T-cell (primary cell): ENCODE measurements at regions not wholly inside any gene's neighbourhood (a gene's known extent, or its start where the extent isn't known, plus 50 kb on each side); places are given as distances from the start of the nearest gene placed in this dataset.
"Not testable (repeated sequence)": the region's sequence is repeated elsewhere in the genome, so short reads cannot be mapped to it uniquely, and the experiment has no call there.

Experiments
- ATAC-seq, 4 experiments: fragments of 200-7000 bp in 3 of 4; fragments of 150-1000 bp in 1 of 4; cut with Tn5 transposase; replicated peaks in 1 of 4; 1 replicate in 3 of 4; 2 replicates in 1 of 4; pipeline ENCODE4 v1.10.0; 2021; ENCODE audit warnings: moderate library complexity in 3 of 4, mild to moderate bottlenecking in 2 of 4, moderate number of reproducible peaks in 1 of 4
- CTCF ChIA-PET, 2 donors: fragments of 300-600 bp; sonication (Branson Sonifier 250); formaldehyde crosslinking; loops; one replicate each; lab custom pipeline; 2022; ENCODE audit warnings: antibody characterized with exemption in 2 of 2; lab: Charles Lee
- POLR2A ChIA-PET, 2 donors: fragments of 300-600 bp; sonication (Branson Sonifier 250); formaldehyde crosslinking; loops; one replicate each; lab custom pipeline; 2022; ENCODE audit warnings: antibody characterized with exemption in 2 of 2; lab: Charles Lee
- DNase-seq, 35 experiments: peaks; one replicate each; pipeline versions ENCODE4 v3.0.0 to v3.0.0-alpha.2; 2013 to 2023
- H3K27ac ChIP-seq: one replicate; pipeline ENCODE4 v1.5.1; 2013; ENCODE audit warnings: low read length
- H3K27me3 ChIP-seq, 2 experiments: replicated peaks in 1 of 2; 1 replicate in 1 of 2; 2 replicates in 1 of 2; pipeline versions ENCODE4 v1.6.1 to v1.7.0; 2013; ENCODE audit warnings: low read length in 1 of 2, mixed read lengths in 1 of 2; ENCODE audit not compliant: control insufficient read depth in 2 of 2, insufficient read depth in 2 of 2; ENCODE audit errors: extremely low read depth in 1 of 2
- H3K36me3 ChIP-seq, 2 donors: 1 replicate in 1 of 2; 2 replicates in 1 of 2; pipeline versions ENCODE4 v1.6.1 to v1.7.0; 2013; ENCODE audit warnings: low read length in 1 of 2; ENCODE audit not compliant: control insufficient read depth in 2 of 2, insufficient read depth in 1 of 2; ENCODE audit errors: extremely low read depth in 1 of 2
- H3K4me1 ChIP-seq, 2 experiments: 1 replicate in 1 of 2; 2 replicates in 1 of 2; pipeline versions ENCODE4 v1.6.1 to v1.7.0; 2013; ENCODE audit warnings: low read length in 2 of 2, mixed read lengths in 1 of 2; ENCODE audit not compliant: insufficient read depth in 2 of 2, control insufficient read depth in 1 of 2; ENCODE audit errors: extremely low read depth in 1 of 2
- H3K4me3 ChIP-seq, 2 donors: 1 replicate in 1 of 2; 2 replicates in 1 of 2; pipeline versions ENCODE4 v1.5.1 to v1.7.0; 2013; ENCODE audit warnings: mild to moderate bottlenecking in 2 of 2, low read length in 1 of 2, moderate library complexity in 1 of 2; ENCODE audit not compliant: control insufficient read depth in 1 of 2; ENCODE audit errors: extremely low read depth in 1 of 2
- H3K9me3 ChIP-seq: 2 replicates; pipeline ENCODE4 v1.7.0; 2013
- H3K27ac Mint-ChIP-seq, 2 donors: one replicate each; pipeline ENCODE4 v1.8.0; 2020 to 2021; ENCODE audit warnings: mild to moderate bottlenecking in 2 of 2, mixed read lengths in 2 of 2
- H3K27me3 Mint-ChIP-seq, 2 donors: one replicate each; pipeline ENCODE4 v1.8.0; 2021 to 2022; ENCODE audit warnings: mixed read lengths in 2 of 2
- H3K36me3 Mint-ChIP-seq: one replicate; pipeline ENCODE4 v1.8.0; 2021; ENCODE audit warnings: mixed read lengths
- H3K4me1 Mint-ChIP-seq, 3 donors: one replicate each; pipeline ENCODE4 v1.8.0; 2020 to 2022; ENCODE audit warnings: mixed read lengths in 3 of 3, mild to moderate bottlenecking in 1 of 3
- H3K4me3 Mint-ChIP-seq, 3 donors: one replicate each; pipeline ENCODE4 v1.8.0; 2020 to 2022; ENCODE audit warnings: mild to moderate bottlenecking in 3 of 3, mixed read lengths in 3 of 3, moderate library complexity in 3 of 3
- H3K9me3 Mint-ChIP-seq, 3 donors: one replicate each; pipeline ENCODE4 v1.8.0; 2020 to 2022; ENCODE audit warnings: mixed read lengths in 3 of 3
- WGBS: methylation state at CpG from one replicate; pipeline ENCODE4 v1.1.5; 2013; ENCODE audit warnings: missing lambda C conversion rate; ENCODE audit not compliant: insufficient coverage; 5-methylcytosine and 5-hydroxymethylcytosine counted together

DNA sequence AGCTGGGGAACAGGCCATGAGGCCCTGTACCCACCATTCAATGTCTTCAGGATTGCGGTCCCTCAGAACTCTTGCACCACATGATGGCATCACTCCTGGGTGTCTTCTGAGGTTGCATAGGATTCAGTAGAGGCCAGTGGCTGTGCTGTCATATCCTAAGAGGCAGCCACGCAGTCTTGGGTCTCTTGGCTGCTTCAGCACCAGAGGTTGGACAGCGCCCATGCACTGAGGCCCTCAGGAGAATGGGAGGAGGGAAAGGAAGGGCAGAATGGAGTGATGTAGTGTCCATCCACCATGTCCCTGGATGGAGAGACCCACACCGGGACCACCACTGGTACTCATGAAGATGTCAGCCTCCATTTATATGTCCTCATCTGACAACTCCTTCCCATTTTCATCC, 439.9 kb downstream of the TUBA3C start:
- H3K9me3 ChIP-seq, DNase-seq, H3K27ac ChIP-seq, H3K4me3 ChIP-seq, H3K27me3 ChIP-seq, ATAC-seq, H3K4me1 Mint-ChIP-seq, H3K27ac Mint-ChIP-seq, CTCF ChIA-PET, POLR2A ChIA-PET, H3K4me1 ChIP-seq, H3K4me3 Mint-ChIP-seq, H3K9me3 Mint-ChIP-seq, H3K27me3 Mint-ChIP-seq, H3K36me3 ChIP-seq, H3K36me3 Mint-ChIP-seq: not testable (repeated sequence)
- WGBS, result no CpG with 5 or more reads among the region's 4 CpGs

GRCh38 chr13:18739310-18739709, 442.3 kb downstream of the TUBA3C start:
- no peak for ATAC-seq
- Mint-ChIP-seq H3K4me3 (no peak overlapping the region), H3K27ac (no peak overlapping the region), H3K27me3 (no peaks in the 10 kb centered on the region), H3K9me3 (peaks cover 0 to 7% (median 4%) of the 10 kb centered on the region in 3 donors), H3K36me3 (no peaks in the 10 kb centered on the region), H3K4me1 (no peaks in the 10 kb centered on the region)
- Histone ChIP-seq H3K4me1 (no peaks in the 10 kb centered on the region), H3K27ac (no peak overlapping the region), H3K27me3 (no peaks in the 10 kb centered on the region), H3K36me3 (no peaks in the 10 kb centered on the region), H3K4me3 (no peak overlapping the region), H3K9me3 (no peaks in the 10 kb centered on the region)
- DNase-seq, result no peak
- WGBS, result 60% methylated on average over 1 of the region's 2 CpGs
- POLR2A ChIA-PET, result no interaction called here
- CTCF ChIA-PET, result no interaction called here

- H3K4me1 Mint-ChIP-seq, H3K4me3 Mint-ChIP-seq, H3K9me3 Mint-ChIP-seq, POLR2A ChIA-PET, H3K27me3 Mint-ChIP-seq, H3K27ac Mint-ChIP-seq, H3K27ac ChIP-seq, DNase-seq, H3K4me3 ChIP-seq, H3K36me3 Mint-ChIP-seq, H3K9me3 ChIP-seq, CTCF ChIA-PET, H3K27me3 ChIP-seq, H3K4me1 ChIP-seq, H3K36me3 ChIP-seq, ATAC-seq: not testable (repeated sequence)
- 100% methylated on average over 1 of the region's 4 CpGs for WGBS
Observed at GRCh38 chr13:18738086-18738485, 443.5 kb downstream of the TUBA3C start.

DNA sequence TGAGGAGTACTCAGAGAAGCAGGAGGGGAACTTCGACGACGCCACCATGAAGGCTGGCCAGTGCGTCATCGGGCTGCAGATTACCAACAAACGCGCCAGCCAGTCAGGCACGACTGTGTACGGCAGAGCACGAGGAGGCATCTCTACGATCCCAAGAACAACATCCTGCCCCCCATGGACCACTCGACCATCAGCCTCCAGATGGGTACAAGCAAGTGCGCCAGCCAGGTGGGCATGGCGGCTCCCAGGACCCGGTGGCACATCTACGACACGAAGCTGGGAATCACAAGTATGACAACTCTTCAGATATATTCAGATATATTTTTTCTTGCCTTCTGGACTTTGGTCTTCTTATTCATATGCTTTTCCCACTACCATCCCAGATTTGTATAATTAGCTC, 454.5 kb downstream of the TUBA3C start:
- H3K27ac Mint-ChIP-seq, H3K27me3 Mint-ChIP-seq, H3K4me1 ChIP-seq, CTCF ChIA-PET, H3K4me3 ChIP-seq, H3K4me1 Mint-ChIP-seq, H3K9me3 ChIP-seq, H3K36me3 Mint-ChIP-seq, H3K9me3 Mint-ChIP-seq, H3K27ac ChIP-seq, H3K4me3 Mint-ChIP-seq, H3K36me3 ChIP-seq, ATAC-seq, DNase-seq, H3K27me3 ChIP-seq, POLR2A ChIA-PET: not testable (repeated sequence)
- 88% methylated on average over 14 of the region's 17 CpGs for WGBS

DNA sequence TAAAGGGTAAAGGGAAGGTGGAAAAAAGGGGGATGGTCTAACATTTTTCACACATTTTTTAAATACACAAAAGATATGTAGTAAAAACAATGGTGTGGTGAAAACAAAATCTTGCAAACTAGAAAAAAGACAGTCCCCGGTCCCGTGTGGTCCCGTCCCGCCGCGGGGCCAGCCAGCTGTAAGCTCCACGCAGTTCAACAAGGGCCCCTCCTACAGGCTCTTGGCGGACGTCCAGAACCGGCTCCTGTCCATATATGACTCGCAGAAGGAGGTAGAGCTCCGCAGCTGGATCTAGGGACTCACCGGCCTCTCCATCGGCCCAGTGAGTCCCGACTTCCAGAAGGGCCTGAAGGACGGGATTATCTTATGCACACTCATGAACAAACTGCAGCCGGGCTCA, 455.1 kb downstream of the TUBA3C start:
- H3K4me1 Mint-ChIP-seq, DNase-seq, H3K4me3 Mint-ChIP-seq, ATAC-seq, H3K4me3 ChIP-seq, H3K36me3 Mint-ChIP-seq, H3K9me3 ChIP-seq, H3K36me3 ChIP-seq, H3K27ac ChIP-seq, H3K27ac Mint-ChIP-seq, CTCF ChIA-PET, H3K27me3 ChIP-seq, H3K4me1 ChIP-seq, H3K27me3 Mint-ChIP-seq, H3K9me3 Mint-ChIP-seq, POLR2A ChIA-PET: not testable (repeated sequence)
- WGBS, result 89% methylated on average over 17 of the region's 17 CpGs

DNA sequence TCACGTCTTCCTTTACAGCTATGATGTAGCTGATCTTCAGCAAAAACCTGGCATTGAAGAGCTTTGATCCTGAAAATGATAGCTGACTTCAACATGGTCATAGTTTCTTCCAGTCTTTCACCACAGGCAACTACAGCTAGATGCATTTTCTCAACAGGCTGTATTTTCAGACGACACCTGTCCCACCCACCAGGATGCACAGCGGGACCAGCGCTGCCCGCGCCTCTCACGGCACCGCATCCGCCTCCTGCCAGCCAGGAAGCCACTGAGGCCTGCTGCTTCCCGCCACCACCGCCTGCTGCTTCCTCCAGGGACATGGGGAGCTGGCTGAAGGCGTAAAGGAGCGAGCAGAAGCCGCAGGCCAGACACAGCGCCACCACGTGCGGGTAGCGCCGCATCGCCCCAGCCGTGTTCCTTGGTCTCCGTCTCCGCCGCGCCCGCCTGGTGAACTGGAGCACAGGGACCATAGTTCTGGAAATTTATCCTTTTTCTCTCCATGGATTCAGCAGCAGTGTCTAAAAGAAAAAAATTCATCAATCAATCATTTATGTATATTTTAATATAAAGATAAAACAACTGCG, 456.3 kb downstream of the TUBA3C start:
- not testable (repeated sequence) for H3K27me3 Mint-ChIP-seq, H3K27ac ChIP-seq

GRCh38 chr13:18714889-18715288, 466.7 kb downstream of the TUBA3C start:
- Histone ChIP-seq H3K27me3 (no peaks in the 10 kb centered on the region), H3K4me1 (no peaks in the 10 kb centered on the region), H3K9me3 (peaks cover 2% of the 10 kb centered on the region), H3K4me3 (no peak overlapping the region), H3K27ac (no peak overlapping the region), H3K36me3 (no peaks in the 10 kb centered on the region)
- Mint-ChIP-seq H3K27ac (no peak overlapping the region), H3K4me3 (no peak overlapping the region), H3K9me3 (peaks cover 1 to 3% (median 3%) of the 10 kb centered on the region in 3 donors), H3K4me1 (no peaks in the 10 kb centered on the region), H3K36me3 (no peaks in the 10 kb centered on the region), H3K27me3 (no peaks in the 10 kb centered on the region)
- ATAC-seq (no peak), DNase-seq (no peak)
- ChIA-PET CTCF (no interaction called here), POLR2A (no interaction called here)
- 84% methylated on average over 3 of the region's 4 CpGs for WGBS

More for the DNA sequence above, 456.3 kb downstream of the TUBA3C start:
- H3K36me3 Mint-ChIP-seq, ATAC-seq, CTCF ChIA-PET, H3K4me3 Mint-ChIP-seq, H3K9me3 ChIP-seq, H3K36me3 ChIP-seq, H3K27me3 ChIP-seq, DNase-seq, POLR2A ChIA-PET, H3K9me3 Mint-ChIP-seq, H3K4me1 ChIP-seq, H3K4me3 ChIP-seq, H3K27ac Mint-ChIP-seq, H3K4me1 Mint-ChIP-seq: not testable (repeated sequence)
- 29% methylated on average over 1 of the region's 27 CpGs for WGBS
